Spleen (tissue), 11 donors: ENCODE measurements at regions not wholly inside any gene's neighbourhood (a gene's known extent, or its start where the extent isn't known, plus 50 kb on each side); places are given as distances from the start of the nearest gene placed in this dataset.
"Not testable (repeated sequence)": the region's sequence is repeated elsewhere in the genome, so short reads cannot be mapped to it uniquely, and the experiment has no call there.

Experiments used
- DNase-seq: peaks from one replicate; pipeline ENCODE4 v3.0.0-alpha.2; 2020
- H3K27ac ChIP-seq, 8 donors: fragments of 200-600 bp; sonication (generic) in 7 of 8; 1 replicate in 4 of 8; 2 replicates in 4 of 8; pipeline versions ENCODE4 v1.5.0 to v1.8.0; 2016 to 2021; ENCODE audit warnings: inconsistent platforms in 4 of 8, mild to moderate bottlenecking in 4 of 8, moderate library complexity in 1 of 8
- H3K27me3 ChIP-seq, 7 donors: fragments of 200-600 bp; sonication (generic) in 6 of 7; replicated peaks in 1 of 7; 1 replicate in 4 of 7; 2 replicates in 3 of 7; pipeline versions ENCODE4 v1.5.0 to v1.8.0; 2016 to 2021; ENCODE audit warnings: inconsistent platforms in 3 of 7, mild to moderate bottlenecking in 1 of 7
- H3K36me3 ChIP-seq, 6 donors: fragments of 200-600 bp; sonication (generic) in 5 of 6; 1 replicate in 4 of 6; 2 replicates in 2 of 6; pipeline versions ENCODE4 v1.5.0 to v1.8.0; 2016 to 2021; ENCODE audit warnings: inconsistent platforms in 2 of 6
- H3K4me1 ChIP-seq, 6 donors: fragments of 200-600 bp; sonication (generic) in 5 of 6; 1 replicate in 3 of 6; 2 replicates in 3 of 6; pipeline versions ENCODE4 v1.5.0 to v1.8.0; 2016 to 2021; ENCODE audit warnings: inconsistent platforms in 3 of 6
- H3K4me3 ChIP-seq, 8 donors: fragments of 200-600 bp; sonication (generic) in 7 of 8; 1 replicate in 4 of 8; 2 replicates in 4 of 8; pipeline versions ENCODE4 v1.5.0 to v1.8.0; 2016 to 2021; ENCODE audit warnings: inconsistent platforms in 4 of 8, mild to moderate bottlenecking in 4 of 8, moderate library complexity in 2 of 8
- H3K9me3 ChIP-seq, 8 donors: fragments of 200-600 bp; sonication (generic) in 7 of 8; 1 replicate in 4 of 8; 2 replicates in 4 of 8; pipeline versions ENCODE4 v1.5.0 to v1.8.0; 2016 to 2021; ENCODE audit warnings: inconsistent platforms in 4 of 8
- POLR2AphosphoS5 ChIP-seq, 3 donors: sonication (generic); formaldehyde crosslinking; IDR thresholded peaks; one replicate each; pipeline ENCODE4 v1.5.1; 2017; ENCODE audit warnings: antibody characterized with exemption in 3 of 3
- WGBS, 5 donors: extraction: QIAGEN DNeasy Blood & Tissue Kit in 3 of 5; methylation state at CpG; one replicate each; pipeline versions ENCODE4 v1.1.5 to v1.1.7; 2013 to 2018; 5-methylcytosine and 5-hydroxymethylcytosine counted together
- intact Hi-C: fragments of 100-400 bp; cut with DNase I; formaldehyde crosslinking; loops from one replicate; pipeline ENCODE4 v1.15.0; 2023; ENCODE audit warnings: low total_unique reads
- donor health status: healthy with polysubstance abuse.
- donor health status: DM: no; HTN: no; CAD: no; lungs with moderate emphysema.
- donor health status: DM: no; HTN: no; CAD: no.
- donor health status: Bipolar disorder and iron deficiency.
- donor health status: healthy.
- donor health status: DM: no; HTN: no; CAD: no.
- donor health status: DM: yes; HTN: yes; CAD: no.

DNA sequence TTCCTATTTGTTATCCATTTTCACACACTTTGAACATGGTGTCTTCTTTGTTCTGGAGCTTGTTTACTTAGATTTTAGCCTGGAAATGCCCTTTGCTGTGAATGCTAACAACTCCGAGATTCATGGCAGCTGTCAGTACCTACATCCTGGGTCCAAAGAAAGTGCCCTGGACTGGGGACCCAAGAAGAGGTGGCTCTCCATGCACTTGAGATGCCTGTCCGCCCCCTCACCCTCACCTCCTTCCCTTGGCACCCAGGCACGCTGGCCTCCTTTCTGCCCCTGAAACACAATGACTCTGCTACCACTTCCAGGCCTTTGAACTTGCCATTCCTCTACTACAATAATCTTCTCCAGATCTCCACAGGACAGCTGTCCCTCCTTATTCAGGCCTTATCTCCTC lies 324.2 kb downstream of the ANAPC1 start:
- DNase-seq, H3K4me1 ChIP-seq, H3K9me3 ChIP-seq, H3K4me3 ChIP-seq, H3K36me3 ChIP-seq, H3K27me3 ChIP-seq, intact Hi-C loops, H3K27ac ChIP-seq: not testable (repeated sequence)
- WGBS, 5 donors, result 92 to 100% (median 100%) methylated on average over 1 to 2 of the region's 3 CpGs; no CpG with 5 or more reads in 2 of the 5 donors

DNA sequence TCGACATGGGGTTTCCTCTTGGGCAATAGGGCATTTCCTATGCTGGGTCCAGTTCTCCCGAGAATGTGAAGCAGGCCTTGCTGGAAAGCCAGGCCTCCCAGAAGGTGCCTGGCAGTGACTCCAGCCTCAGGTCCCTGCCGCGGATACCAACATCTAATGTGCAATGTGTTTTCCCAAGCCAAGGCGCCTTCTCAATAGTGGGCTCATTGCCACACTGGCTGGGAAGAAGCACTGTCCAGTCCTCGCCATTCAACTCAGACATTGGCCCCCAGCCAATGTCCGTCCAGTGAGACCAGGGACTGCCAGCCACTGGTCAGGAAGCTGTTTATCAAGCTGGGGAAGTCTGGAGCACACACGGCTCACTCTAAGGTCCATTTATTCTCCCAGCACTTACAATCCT lies 317.9 kb downstream of the ANAPC1 start:
- H3K4me1 ChIP-seq, H3K27ac ChIP-seq, H3K9me3 ChIP-seq, H3K27me3 ChIP-seq, DNase-seq, H3K4me3 ChIP-seq, intact Hi-C loops, H3K36me3 ChIP-seq: not testable (repeated sequence)
- WGBS, 5 donors, result 53 to 68% (median 57%) methylated on average over 6 to 8 of the region's 8 CpGs
- peak in 2 of 3 donors; percentile 14 to 38 for TF ChIP-seq POLR2AphosphoS5 (IDR thresholded peaks at IDR 0.05)

DNA sequence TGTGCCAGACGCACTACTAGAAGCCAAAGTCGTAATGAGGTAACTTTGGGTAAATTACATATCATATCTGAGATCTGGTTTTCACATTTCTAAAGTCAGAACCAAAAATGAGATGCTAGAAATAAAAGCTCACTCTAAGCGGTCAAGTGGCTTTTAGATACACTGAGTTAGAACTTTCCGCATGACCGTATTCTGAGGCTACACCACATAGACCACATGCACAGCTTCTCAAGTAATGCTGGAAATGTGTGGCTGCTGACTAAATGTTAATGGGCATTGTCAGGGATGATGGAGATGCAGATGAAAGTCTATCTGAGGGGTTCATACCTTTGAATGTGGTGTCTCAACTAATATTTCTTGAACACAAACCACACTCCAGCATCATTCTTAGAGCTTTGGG lies 316.8 kb downstream of the ANAPC1 start:
- H3K27me3 ChIP-seq, H3K27ac ChIP-seq, H3K36me3 ChIP-seq, H3K9me3 ChIP-seq, intact Hi-C loops, DNase-seq, H3K4me3 ChIP-seq, H3K4me1 ChIP-seq: not testable (repeated sequence)
- WGBS, 5 donors, result 73 to 100% (median 74%) methylated on average over 3 to 5 of the region's 5 CpGs; no CpG with 5 or more reads in 1 of the 5 donors

DNA sequence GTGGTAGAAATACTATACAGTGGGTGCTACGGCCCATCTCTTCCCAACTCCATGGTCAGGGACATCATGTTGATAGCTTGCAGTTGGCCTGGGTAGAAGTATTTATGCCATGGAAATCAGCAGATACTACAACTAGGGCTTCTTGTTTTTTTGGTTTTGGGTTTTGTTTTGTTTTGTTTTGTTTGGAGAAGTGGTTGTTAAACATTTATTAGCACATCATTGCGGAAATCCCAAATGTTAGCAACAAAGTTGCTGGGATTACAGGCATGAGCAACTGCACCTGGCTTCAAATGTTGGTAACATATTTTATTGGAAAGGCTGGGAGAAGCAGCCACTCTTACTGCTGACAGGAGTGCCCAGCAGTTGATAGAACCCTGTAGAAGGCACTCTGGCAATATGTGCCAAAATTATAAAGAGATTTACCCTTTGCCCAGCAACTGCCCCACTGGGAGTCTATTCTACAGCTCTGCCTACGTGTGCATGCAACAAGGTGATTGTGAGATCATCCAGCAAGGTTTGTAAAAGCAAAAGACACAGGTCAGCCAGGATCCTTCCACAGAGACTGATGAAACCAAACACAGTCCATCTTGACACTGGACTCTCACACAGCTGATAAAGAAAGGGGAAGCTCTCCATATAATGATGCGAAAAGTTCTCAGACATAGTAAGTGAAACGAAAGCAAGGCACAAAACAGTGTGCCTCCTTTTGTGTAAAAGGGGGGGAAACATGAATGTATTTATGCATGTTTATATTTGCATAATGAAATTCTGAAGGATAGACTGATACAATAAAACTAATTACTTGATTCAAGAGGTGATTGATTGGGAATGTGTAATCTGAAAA lies 314.4 kb downstream of the ANAPC1 start:
- H3K9me3 ChIP-seq, H3K4me1 ChIP-seq, H3K36me3 ChIP-seq, H3K4me3 ChIP-seq, intact Hi-C loops, H3K27ac ChIP-seq, H3K27me3 ChIP-seq, DNase-seq: not testable (repeated sequence)
- WGBS, 5 donors, result 48 to 55% (median 51%) methylated on average over 4 of the region's 5 CpGs

DNA sequence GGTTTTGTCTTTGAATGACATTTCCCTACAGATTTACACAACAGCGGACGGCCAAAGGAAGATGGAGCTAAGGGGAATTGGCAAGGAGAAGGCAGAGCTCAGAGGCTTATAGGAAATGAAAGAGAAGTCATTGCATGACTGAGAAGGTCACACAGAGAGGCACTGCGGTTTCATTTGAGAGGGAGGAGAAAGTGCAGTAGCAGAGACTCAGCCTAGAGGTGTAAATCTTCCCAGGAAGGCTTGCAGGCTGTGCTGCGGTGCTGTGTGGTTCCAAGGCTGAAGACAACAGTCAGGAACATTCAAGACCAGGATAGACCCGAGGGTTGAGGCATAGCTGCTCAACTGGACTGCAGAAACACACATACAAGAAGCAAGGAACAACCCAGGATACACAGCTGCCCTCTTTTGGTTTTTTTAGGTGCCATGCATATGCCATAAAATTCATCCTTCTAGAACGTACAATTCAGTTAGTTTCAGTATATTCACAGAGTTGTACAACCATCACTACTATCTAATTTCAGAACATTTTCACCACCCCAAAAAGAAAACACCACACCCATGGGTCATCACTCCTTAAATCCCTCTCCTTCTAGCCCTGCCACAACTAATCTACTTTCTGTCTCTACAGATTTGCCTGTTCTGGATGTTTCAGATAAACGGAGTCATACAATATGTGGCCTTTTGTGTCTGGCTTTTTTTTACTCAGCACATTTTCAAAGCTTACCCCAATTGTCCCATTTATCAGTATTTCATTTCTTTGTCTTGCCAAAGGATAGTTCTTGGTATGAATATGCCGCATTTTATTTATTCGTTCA lies 313.5 kb downstream of the ANAPC1 start:
- H3K4me3 ChIP-seq, H3K36me3 ChIP-seq, H3K27me3 ChIP-seq, H3K9me3 ChIP-seq, DNase-seq, H3K4me1 ChIP-seq, intact Hi-C loops: not testable (repeated sequence)
- 22 to 34% (median 25%) methylated on average over 6 to 9 of the region's 9 CpGs for WGBS, 5 donors
- peak overlapping the region in 1 of 8 donors; percentile 23 for H3K27ac ChIP-seq

DNA sequence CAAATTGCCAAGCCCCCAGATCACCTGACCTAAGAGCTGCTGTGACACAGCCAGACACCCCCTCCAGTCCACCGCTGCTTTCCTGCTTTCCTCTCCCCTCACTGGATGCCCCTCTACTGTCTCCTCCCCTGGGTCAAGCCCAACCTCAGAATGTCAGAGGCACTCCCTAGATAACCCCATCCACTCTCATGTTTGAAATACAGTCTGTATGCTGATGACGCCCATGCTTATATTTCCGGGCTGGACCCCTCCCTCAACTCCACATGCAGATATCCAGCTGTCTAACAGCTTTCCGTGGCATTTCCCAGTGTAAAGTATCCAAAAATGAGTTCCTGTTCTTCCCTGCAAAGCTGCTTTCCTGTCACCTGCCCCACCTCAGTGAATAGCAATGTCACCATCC lies 309.2 kb downstream of the ANAPC1 start:
- H3K27ac ChIP-seq, H3K36me3 ChIP-seq, DNase-seq, H3K4me1 ChIP-seq, intact Hi-C loops, H3K27me3 ChIP-seq, H3K4me3 ChIP-seq, H3K9me3 ChIP-seq: not testable (repeated sequence)
- WGBS, 5 donors, result 88 to 94% (median 92%) methylated on average over 4 of the region's 4 CpGs

DNA sequence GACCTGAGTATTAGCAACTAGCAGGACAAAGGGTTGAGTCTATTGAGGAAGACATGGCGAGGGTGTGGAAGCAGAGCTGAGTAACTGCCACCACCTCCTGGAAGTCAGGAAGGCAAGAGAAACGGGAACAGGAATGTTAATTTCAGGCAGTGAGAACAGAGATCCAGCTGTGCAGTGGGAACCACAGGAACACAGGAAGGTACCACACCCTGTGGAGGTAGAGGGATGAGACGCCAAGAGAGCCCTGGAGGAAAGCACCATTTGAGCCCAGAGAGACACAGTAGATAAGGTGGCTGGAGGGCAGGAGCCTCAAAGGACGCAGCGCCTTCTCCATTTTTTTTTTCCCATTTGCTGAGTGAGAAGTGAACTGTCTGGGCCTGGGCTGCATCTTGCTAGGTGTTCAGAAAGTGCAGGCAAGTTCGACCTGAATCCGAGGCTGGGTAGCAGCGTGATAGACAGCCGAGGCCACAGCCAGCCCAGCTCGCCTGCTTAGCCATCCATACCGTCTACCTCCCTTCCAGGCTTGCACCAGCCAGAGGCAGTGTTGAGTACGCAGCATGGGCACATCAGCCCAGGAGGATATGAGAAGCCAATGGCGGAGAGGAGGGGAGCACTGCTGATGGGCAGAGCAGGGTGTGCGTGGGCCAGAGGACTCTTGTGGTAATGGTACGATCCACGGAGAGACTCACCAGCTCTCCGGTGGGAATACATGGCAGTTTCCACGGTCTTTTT lies 306.7 kb downstream of the ANAPC1 start:
- H3K4me3 ChIP-seq, DNase-seq, H3K9me3 ChIP-seq, H3K27me3 ChIP-seq, H3K4me1 ChIP-seq, intact Hi-C loops, H3K27ac ChIP-seq, H3K36me3 ChIP-seq: not testable (repeated sequence)
- WGBS, 5 donors, result 88 to 95% (median 92%) methylated on average over 14 to 17 of the region's 18 CpGs

DNA sequence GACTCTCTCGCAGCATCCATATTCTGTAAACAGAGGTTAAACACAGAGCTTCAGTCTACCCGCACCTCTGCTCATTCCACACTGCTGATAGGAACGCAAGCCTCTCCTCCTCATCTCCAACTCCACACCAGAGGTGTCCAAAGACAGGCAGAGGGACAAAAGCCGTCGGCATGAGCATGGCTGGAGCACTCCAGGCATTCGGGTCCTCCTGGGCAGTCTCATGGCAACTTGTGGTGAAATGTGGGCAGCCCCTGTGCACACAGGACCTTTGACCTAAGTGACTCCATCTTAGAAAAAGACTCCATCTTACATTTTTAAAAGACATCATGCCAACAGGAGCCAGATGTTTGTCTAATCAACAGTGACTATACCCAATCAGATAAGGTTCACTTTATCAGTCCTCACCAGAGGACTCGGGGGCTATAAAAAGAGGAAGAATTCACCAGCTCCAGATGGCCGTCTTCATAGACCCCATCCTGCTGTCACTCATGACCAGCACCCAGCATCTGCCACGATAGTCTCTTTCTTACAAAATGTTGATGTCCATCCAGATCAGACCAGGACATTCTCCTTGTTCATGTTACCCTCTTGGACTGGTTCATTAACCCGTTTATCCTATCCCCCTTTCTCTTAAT lies 304.4 kb downstream of the ANAPC1 start:
- H3K4me3 ChIP-seq, H3K27ac ChIP-seq, intact Hi-C loops, H3K36me3 ChIP-seq, H3K9me3 ChIP-seq, DNase-seq, H3K4me1 ChIP-seq, H3K27me3 ChIP-seq: not testable (repeated sequence)
- WGBS, 5 donors, result 73 to 93% (median 78%) methylated on average over 6 to 9 of the region's 10 CpGs

DNA sequence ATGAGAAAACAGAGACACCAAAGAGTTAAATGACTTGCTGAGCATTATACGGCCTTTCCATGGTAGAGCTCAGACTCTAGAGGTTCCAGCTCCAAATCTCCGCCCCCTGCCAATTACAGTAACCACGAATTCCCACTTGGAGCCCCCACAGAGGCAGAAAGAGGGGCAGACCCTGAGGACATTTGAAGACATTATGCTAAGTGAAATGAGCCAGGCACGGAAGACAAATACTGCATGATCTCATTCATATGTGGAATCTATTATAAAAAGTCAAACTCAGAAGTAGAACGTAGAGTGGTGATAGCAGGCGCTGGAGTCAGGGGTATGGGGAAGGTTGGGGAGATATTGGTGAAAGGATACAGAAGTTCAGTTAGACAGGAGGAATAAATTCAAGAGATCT lies 303.4 kb downstream of the ANAPC1 start:
- H3K4me1 ChIP-seq, H3K36me3 ChIP-seq, H3K4me3 ChIP-seq, H3K9me3 ChIP-seq, DNase-seq, H3K27me3 ChIP-seq, H3K27ac ChIP-seq, intact Hi-C loops: not testable (repeated sequence)
- no CpG with 5 or more reads among the region's 6 CpGs for WGBS, 5 donors

DNA sequence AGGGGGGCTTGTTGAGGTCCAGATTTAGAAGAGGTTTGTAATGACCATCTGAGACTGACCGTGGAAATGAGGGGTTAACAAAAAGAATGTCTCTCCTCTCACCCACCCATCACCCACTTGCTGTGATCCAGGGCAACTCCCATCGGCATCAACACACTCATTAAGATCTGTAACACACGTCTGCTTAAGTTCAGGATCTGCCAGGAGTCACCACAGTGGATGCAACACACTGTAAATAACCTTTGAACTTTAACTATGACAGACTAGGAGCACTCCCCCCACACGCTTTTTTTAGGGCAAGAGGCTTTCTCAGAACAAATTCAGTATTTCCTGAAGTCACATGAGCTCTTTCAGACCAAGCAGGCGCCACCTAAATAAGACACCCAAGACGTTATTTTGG lies 301.9 kb downstream of the ANAPC1 start:
- 69 to 79% (median 75%) methylated on average over 6 of the region's 6 CpGs for WGBS, 5 donors
- H3K36me3 ChIP-seq, H3K4me3 ChIP-seq, H3K4me1 ChIP-seq, DNase-seq, H3K27ac ChIP-seq, H3K27me3 ChIP-seq, H3K9me3 ChIP-seq, intact Hi-C loops: not testable (repeated sequence)
